Globus pallidus (tissue), 1 donor: ENCODE measurements at regions not wholly inside any gene's neighbourhood (a gene's known extent, or its start where the extent isn't known, plus 50 kb on each side); places are given as distances from the start of the nearest gene placed in this dataset.
"Not testable (repeated sequence)": the region's sequence is repeated elsewhere in the genome, so short reads cannot be mapped to it uniquely, and the experiment has no call there.

ENCODE experiments used
- DNase-seq: peaks from one replicate; pipeline ENCODE4 v3.0.0-alpha.2; 2015; ENCODE audit warnings: low spot score

- DNase-seq, result no peak
Measured at GRCh38 chr3:154668187-154668586, 238.2 kb upstream of the GPR149 start.

GRCh38 chr3:154666542-154666941, 236.6 kb upstream of the GPR149 start:
- no peak for DNase-seq

GRCh38 chr3:154664714-154665113, 234.7 kb upstream of the GPR149 start:
- DNase-seq, result no peak

- DNase-seq, result no peak
Measured at GRCh38 chr3:154662851-154663250, 232.9 kb upstream of the GPR149 start.

- no peak for DNase-seq
Measured at GRCh38 chr3:154660811-154661210, 230.8 kb upstream of the GPR149 start.

- no peak for DNase-seq
Measured at GRCh38 chr3:154658000-154658399, 228.0 kb upstream of the GPR149 start.

GRCh38 chr3:154657218-154657617, 227.2 kb upstream of the GPR149 start:
- no peak for DNase-seq

- no peak for DNase-seq
Measured at GRCh38 chr3:154656486-154656885, 226.5 kb upstream of the GPR149 start.

GRCh38 chr3:154642145-154642544, 212.2 kb upstream of the GPR149 start:
- DNase-seq, result no peak

GRCh38 chr3:154625756-154626155, 195.8 kb upstream of the GPR149 start:
- DNase-seq, result no peak

- DNase-seq, result not testable (repeated sequence)
Measured at GRCh38 chr3:154619621-154620020, 189.6 kb upstream of the GPR149 start.

GRCh38 chr3:154616298-154616697, 186.3 kb upstream of the GPR149 start:
- DNase-seq, result no peak

- no peak for DNase-seq
Measured at GRCh38 chr3:154615471-154615870, 185.5 kb upstream of the GPR149 start.

- DNase-seq, result no peak
Measured at GRCh38 chr3:154614601-154615000, 184.6 kb upstream of the GPR149 start.

- no peak for DNase-seq
Measured at GRCh38 chr3:154614078-154614477, 184.1 kb upstream of the GPR149 start.

GRCh38 chr3:154602241-154602640, 172.3 kb upstream of the GPR149 start:
- no peak for DNase-seq

GRCh38 chr3:154598166-154598565, 168.2 kb upstream of the GPR149 start:
- DNase-seq, result no peak

GRCh38 chr3:154590675-154591384, 160.8 kb upstream of the GPR149 start:
- DNase-seq, result no peak

- DNase-seq, result no peak
Measured at GRCh38 chr3:154588831-154589230, 158.8 kb upstream of the GPR149 start.

GRCh38 chr3:154584974-154585373, 155.0 kb upstream of the GPR149 start:
- no peak for DNase-seq

GRCh38 chr3:154584041-154584440, 154.1 kb upstream of the GPR149 start:
- no peak for DNase-seq

GRCh38 chr3:154583086-154583634, 153.2 kb upstream of the GPR149 start:
- DNase-seq, result no peak

- DNase-seq, result no peak
Measured at GRCh38 chr3:154582501-154582900, 152.5 kb upstream of the GPR149 start.
